ENCODE measurements at regions not wholly inside any gene's neighbourhood (a gene's known extent, or its start where the extent isn't known, plus 50 kb on each side); places are given as distances from the start of the nearest gene placed in this dataset.

DNA sequence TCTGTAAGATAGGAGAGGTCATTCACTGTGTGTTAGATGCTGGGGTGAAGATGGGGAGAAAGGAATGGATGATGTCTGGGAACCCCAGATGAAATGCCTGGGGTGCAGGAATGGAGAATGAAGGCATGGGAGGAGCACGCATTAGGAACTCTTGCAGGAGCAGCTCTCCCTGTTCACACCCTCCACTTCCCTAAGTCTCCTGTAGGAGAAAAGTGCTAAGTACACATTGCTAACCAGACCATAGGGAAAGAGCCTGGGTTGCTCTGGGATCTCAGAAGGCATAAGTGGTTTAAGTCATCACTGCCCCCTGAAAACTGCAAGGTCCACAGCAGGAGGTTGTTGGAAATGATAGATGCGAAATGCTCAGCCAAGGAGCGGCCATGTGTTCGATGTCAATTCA lies 163.1 kb downstream of the SEC61B start:
- Histone ChIP-seq H3K36me3 (no peaks in the 10 kb centered on the region), H3K9me3 (no peaks in the 10 kb centered on the region), H3K4me1 (peaks cover 0 to 6% (median 0%) of the 10 kb centered on the region in 9 donors), H3K4me3 (no peak overlapping the region), H3K27me3 (no peaks in the 10 kb centered on the region), H3K27ac (peak overlapping the region in 1 of 10 donors; percentile 44)
- WGBS, 2 donors: 90 to 97% methylated on average over 4 of the region's 4 CpGs
- intact Hi-C loops (cut with DNase I): no loop called here
- DNase-seq: no peak
- no peak for ATAC-seq
- TF ChIP-seq, protein P1, sequence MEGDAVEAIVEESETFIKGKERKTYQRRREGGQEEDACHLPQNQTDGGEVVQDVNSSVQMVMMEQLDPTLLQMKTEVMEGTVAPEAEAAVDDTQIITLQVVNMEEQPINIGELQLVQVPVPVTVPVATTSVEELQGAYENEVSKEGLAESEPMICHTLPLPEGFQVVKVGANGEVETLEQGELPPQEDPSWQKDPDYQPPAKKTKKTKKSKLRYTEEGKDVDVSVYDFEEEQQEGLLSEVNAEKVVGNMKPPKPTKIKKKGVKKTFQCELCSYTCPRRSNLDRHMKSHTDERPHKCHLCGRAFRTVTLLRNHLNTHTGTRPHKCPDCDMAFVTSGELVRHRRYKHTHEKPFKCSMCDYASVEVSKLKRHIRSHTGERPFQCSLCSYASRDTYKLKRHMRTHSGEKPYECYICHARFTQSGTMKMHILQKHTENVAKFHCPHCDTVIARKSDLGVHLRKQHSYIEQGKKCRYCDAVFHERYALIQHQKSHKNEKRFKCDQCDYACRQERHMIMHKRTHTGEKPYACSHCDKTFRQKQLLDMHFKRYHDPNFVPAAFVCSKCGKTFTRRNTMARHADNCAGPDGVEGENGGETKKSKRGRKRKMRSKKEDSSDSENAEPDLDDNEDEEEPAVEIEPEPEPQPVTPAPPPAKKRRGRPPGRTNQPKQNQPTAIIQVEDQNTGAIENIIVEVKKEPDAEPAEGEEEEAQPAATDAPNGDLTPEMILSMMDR (IDR thresholded peaks at IDR 0.05): no peak

DNA sequence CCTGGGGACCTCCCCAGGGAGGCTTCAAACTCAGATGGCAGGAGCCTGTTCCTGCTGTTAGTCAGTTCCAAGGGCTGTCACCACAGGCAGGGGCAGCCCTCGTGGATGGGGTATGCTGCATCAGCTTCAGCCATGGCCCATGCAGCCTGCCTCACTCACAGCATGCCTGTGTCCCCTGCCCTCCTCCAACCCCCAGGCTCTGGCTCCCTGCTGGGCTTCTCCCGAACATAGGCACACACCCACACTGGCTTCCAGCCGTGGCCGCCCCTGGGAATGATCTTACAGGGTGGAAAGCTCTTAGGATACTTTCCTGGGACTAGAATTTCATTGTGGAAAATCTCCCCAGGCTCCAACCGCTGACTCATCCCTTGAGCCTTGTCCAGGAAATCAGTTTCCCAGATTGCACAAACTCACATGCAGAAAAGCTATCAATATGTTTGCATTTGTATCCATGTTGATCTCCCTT lies 163.8 kb downstream of the SEC61B start:
- Histone ChIP-seq H3K27ac (peak overlapping the region in 4 of 10 donors; percentile 29 to 44 (median 32)), H3K4me1 (peaks cover 0 to 6% (median 0%) of the 10 kb centered on the region in 9 donors), H3K36me3 (no peaks in the 10 kb centered on the region), H3K27me3 (no peaks in the 10 kb centered on the region), H3K9me3 (no peaks in the 10 kb centered on the region), H3K4me3 (no peak overlapping the region)
- TF ChIP-seq, protein P1 (IDR thresholded peaks at IDR 0.05): no peak
- intact Hi-C loops (cut with DNase I): no loop called here
- ATAC-seq: peak in 7 of 8 donors; percentile 33 to 86 (median 62)
- 35 to 60% methylated on average over 5 of the region's 5 CpGs for WGBS, 2 donors
- DNase-seq: peak; percentile 37 to 47

DNA sequence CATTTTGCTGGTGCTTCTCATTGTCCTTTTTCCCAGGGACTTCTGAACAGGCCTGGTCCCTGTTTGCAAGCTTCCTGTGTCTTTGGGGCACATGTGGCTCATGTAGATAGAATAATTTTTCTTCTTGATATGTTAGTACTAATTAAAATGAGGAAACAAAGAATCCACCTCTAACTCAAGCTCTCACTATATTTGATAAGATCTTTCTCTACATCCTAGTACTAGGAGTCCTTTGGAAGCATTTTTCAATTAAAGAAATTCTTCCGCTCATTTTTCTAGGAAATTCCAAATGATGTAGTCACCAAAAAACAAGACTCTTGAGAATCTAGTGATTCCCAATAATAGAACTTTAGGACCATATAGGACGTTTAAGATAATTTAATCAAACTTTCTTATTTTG lies 165.3 kb downstream of the SEC61B start:
- DNase-seq (no peak), ATAC-seq (no peak)
- intact Hi-C loops (cut with DNase I): no loop called here
- Histone ChIP-seq H3K27me3 (no peaks in the 10 kb centered on the region), H3K9me3 (no peaks in the 10 kb centered on the region), H3K4me1 (peaks cover 0 to 18% (median 5%) of the 10 kb centered on the region in 9 donors), H3K36me3 (no peaks in the 10 kb centered on the region), H3K27ac (no peak overlapping the region), H3K4me3 (no peak overlapping the region)
- WGBS, 2 donors: 77 to 81% methylated on average over 2 of the region's 2 CpGs
- TF ChIP-seq, protein P1 (IDR thresholded peaks at IDR 0.05): no peak

DNA sequence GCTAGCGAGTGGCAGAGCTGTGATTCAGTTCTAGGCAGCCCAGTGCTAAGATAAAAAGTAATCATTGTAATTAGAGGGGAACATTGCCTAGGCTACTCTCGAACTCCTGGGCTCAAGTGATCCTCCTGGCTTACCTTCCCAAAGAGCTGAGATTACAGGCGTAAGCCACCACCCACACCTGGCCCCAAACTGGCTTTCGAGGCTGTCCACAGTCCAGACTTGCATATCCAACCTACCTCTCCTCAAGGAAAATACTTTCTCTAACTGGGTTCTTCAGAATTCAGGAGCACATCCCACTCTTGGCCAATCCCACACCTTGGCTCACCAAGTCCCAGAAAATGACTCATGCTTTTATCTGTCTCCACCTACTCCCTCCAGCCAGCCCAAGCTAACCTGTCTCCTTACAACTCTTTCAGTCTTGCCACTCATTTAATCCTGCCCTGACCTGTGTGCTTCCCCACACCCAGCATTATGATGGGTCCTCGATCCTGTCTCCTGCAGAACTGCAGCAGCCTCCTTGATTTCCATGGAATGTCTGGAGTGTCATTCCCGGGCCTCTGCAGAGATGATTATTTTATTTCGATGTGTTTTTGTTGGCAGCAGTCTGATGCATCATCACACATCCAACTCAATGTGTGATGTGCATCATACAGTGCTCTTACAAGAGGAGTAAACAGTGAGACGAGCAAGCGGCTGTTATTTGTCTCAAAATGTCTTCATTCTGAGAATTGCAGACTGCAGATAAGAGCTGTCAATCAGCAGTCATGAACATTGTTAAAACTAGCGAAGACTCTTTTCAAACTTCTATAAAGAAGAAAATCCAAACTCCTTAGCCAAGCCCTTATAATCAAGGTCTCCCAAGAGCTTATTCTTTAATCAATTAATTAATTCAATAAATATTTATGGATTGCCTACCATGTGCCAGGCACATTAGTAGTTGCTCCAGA lies 167.3 kb downstream of the SEC61B start:
- no peak overlapping the region for H3K4me3 ChIP-seq
- intact Hi-C loops (cut with DNase I): no loop called here
- no peaks in the 10 kb centered on the region for H3K9me3 ChIP-seq
- no peaks in the 10 kb centered on the region for H3K27me3 ChIP-seq
- no peak overlapping the region for H3K27ac ChIP-seq
- ATAC-seq (no peak), DNase-seq (no peak)
- peaks cover 0 to 18% (median 5%) of the 10 kb centered on the region in 9 donors for H3K4me1 ChIP-seq
- no peaks in the 10 kb centered on the region for H3K36me3 ChIP-seq
- TF ChIP-seq, protein P1 (IDR thresholded peaks at IDR 0.05): no peak
- 77 to 83% methylated on average over 10 of the region's 10 CpGs for WGBS, 2 donors
